ENCODE measurements at regions not wholly inside any gene's neighbourhood (a gene's known extent, or its start where the extent isn't known, plus 50 kb on each side); places are given as distances from the start of the nearest gene placed in this dataset.

DNA sequence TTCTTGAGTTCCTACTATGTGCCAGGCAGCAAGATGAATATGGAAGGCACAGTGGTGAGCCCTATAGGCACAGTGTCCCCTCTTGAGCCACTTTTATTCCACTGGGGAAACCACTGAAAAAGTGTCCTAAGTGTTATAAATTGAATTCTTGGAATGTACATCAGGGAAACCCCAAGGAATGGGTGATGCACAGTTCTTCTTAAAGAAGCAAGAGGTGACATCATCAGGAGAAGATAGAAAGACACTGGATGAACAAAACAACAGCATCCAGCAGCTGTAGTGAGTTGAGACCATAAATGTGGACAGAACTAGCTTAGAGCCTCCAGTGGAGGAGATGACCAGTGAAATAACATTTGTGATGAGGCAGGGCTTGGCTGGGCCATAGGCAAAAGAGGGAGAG is 199.2 kb upstream of the ANKRD55 start:
- TF ChIP-seq, protein P1, sequence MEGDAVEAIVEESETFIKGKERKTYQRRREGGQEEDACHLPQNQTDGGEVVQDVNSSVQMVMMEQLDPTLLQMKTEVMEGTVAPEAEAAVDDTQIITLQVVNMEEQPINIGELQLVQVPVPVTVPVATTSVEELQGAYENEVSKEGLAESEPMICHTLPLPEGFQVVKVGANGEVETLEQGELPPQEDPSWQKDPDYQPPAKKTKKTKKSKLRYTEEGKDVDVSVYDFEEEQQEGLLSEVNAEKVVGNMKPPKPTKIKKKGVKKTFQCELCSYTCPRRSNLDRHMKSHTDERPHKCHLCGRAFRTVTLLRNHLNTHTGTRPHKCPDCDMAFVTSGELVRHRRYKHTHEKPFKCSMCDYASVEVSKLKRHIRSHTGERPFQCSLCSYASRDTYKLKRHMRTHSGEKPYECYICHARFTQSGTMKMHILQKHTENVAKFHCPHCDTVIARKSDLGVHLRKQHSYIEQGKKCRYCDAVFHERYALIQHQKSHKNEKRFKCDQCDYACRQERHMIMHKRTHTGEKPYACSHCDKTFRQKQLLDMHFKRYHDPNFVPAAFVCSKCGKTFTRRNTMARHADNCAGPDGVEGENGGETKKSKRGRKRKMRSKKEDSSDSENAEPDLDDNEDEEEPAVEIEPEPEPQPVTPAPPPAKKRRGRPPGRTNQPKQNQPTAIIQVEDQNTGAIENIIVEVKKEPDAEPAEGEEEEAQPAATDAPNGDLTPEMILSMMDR (IDR thresholded peaks at IDR 0.05): no peak
- no peak for TF ChIP-seq POLR2A (IDR thresholded peaks at IDR 0.05)

All from right lobe of liver (tissue), 4 donors.